DOHH2 (cell line): ENCODE measurements at regions not wholly inside any gene's neighbourhood (a gene's known extent, or its start where the extent isn't known, plus 50 kb on each side); places are given as distances from the start of the nearest gene placed in this dataset.

Experiments
- H3F3A ChIP-seq: fragments of 200-600 bp; sonication (generic), shearing (Covaris generic); 2 replicates; pipeline ENCODE4 v1.6.0; 2016; ENCODE audit warnings: antibody characterized with exemption, mild to moderate bottlenecking; ENCODE audit not compliant: control insufficient read depth, insufficient read depth
- H3K27ac ChIP-seq: fragments of 200-600 bp; sonication (generic); 2 replicates; pipeline ENCODE4 v1.5.1; 2014; ENCODE audit warnings: low read depth, mild to moderate bottlenecking, low read length, moderate library complexity
- H3K27me3 ChIP-seq: fragments of 200-600 bp; sonication (generic); 2 replicates; pipeline ENCODE4 v1.6.1; 2014; ENCODE audit warnings: mild to moderate bottlenecking, low read length, mixed read lengths; ENCODE audit not compliant: control insufficient read depth
- H3K36me3 ChIP-seq: fragments of 200-600 bp; sonication (generic); 2 replicates; pipeline ENCODE4 v1.6.1; 2014; ENCODE audit warnings: mild to moderate bottlenecking, low read length, moderate library complexity, mixed read lengths; ENCODE audit not compliant: control insufficient read depth
- H3K4me1 ChIP-seq: fragments of 200-600 bp; sonication (generic); 2 replicates; pipeline ENCODE4 v1.6.1; 2014; ENCODE audit warnings: mild to moderate bottlenecking, low read length, mixed read lengths; ENCODE audit not compliant: control insufficient read depth
- H3K4me2 ChIP-seq: fragments of 200-600 bp; sonication (generic); 2 replicates; pipeline ENCODE4 v1.6.0; 2014; ENCODE audit warnings: mild to moderate bottlenecking, low read length, moderate library complexity
- H3K4me3 ChIP-seq: fragments of 200-600 bp; sonication (generic); 2 replicates; pipeline ENCODE4 v1.5.1; 2014; ENCODE audit warnings: mild to moderate bottlenecking, low read length, mixed read lengths
- H3K79me2 ChIP-seq: fragments of 200-600 bp; sonication (generic); 2 replicates; pipeline ENCODE4 v1.6.1; 2014; ENCODE audit warnings: mild to moderate bottlenecking, low read length, mixed read lengths; ENCODE audit not compliant: control insufficient read depth
- H3K9me2 ChIP-seq: fragments of 200-600 bp; sonication (generic); replicated peaks from 2 replicates; pipeline ENCODE4 v1.6.1; 2014; ENCODE audit warnings: mild to moderate bottlenecking, low read length, mixed read lengths; ENCODE audit not compliant: control insufficient read depth
- H3K9me3 ChIP-seq: fragments of 200-600 bp; sonication (generic); 2 replicates; pipeline ENCODE4 v1.6.1; 2014; ENCODE audit warnings: antibody characterized with exemption, low read length, mixed read lengths; ENCODE audit not compliant: control insufficient read depth, insufficient read depth
- H4K20me1 ChIP-seq: fragments of 200-600 bp; sonication (generic); 2 replicates; pipeline ENCODE4 v1.6.0; 2014; ENCODE audit warnings: low read depth, mild to moderate bottlenecking, antibody characterized with exemption, low read length, moderate library complexity; ENCODE audit not compliant: control insufficient read depth, insufficient read depth
- CTCF ChIP-seq: fragments of 200-600 bp; sonication (generic); IDR thresholded peaks from one replicate; pipeline ENCODE4 v1.5.1; 2014; ENCODE audit warnings: antibody characterized with exemption, mild to moderate bottlenecking, low read depth, low read length; ENCODE audit not compliant: poor library complexity, severe bottlenecking
- EZH2phosphoT487 ChIP-seq: fragments of 200-600 bp; sonication (generic); IDR thresholded peaks from 2 replicates; pipeline ENCODE4 v1.6.1; 2017; ENCODE audit warnings: borderline replicate concordance, mild to moderate bottlenecking, antibody characterized with exemption, low read length, moderate library complexity, mixed read lengths

DNA sequence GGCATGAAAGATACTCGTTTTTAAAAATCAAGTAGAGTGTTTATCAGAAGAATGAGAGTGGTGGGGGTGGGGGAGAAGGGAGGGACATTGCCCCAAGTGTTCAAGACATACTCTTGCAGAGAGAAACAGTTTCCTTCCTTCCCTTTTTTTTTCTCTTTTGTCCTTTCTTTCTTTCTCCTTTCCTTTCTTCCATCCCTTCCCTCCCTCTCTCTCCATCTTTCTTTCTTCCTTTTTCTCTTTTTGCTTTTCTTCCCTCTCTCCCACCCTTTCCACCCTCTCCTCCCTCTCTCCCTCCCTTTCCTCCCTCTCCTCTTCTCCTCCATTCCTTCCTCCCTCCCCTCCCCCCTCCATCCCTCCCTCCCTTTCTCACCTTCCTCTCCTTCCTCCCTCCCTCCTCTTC lies 478.3 kb upstream of the EDIL3 start:
- Histone ChIP-seq H3F3A (no peaks in the 10 kb centered on the region), H4K20me1 (no peaks in the 10 kb centered on the region), H3K27me3 (no peaks in the 10 kb centered on the region), H3K79me2 (no peaks in the 10 kb centered on the region), H3K9me3 (no peaks in the 10 kb centered on the region), H3K36me3 (no peaks in the 10 kb centered on the region), H3K9me2 (no peaks in the 10 kb centered on the region), H3K4me3 (no peak overlapping the region), H3K4me2 (no peak overlapping the region), H3K27ac (no peak overlapping the region), H3K4me1 (no peaks in the 10 kb centered on the region)
- TF ChIP-seq EZH2phosphoT487 = no peak
- no peak for TF ChIP-seq CTCF

GRCh38 chr5:84862132-84862531 lies 477.5 kb upstream of the EDIL3 start:
- TF ChIP-seq CTCF (no peak), EZH2phosphoT487 (no peak)
- H3K4me2 ChIP-seq = no peak overlapping the region
- no peak overlapping the region for H3K4me3 ChIP-seq
- no peaks in the 10 kb centered on the region for H4K20me1 ChIP-seq
- no peaks in the 10 kb centered on the region for H3K4me1 ChIP-seq
- no peaks in the 10 kb centered on the region for H3K79me2 ChIP-seq
- no peak overlapping the region for H3K27ac ChIP-seq
- H3K9me2 ChIP-seq = no peaks in the 10 kb centered on the region
- no peaks in the 10 kb centered on the region for H3K36me3 ChIP-seq
- no peaks in the 10 kb centered on the region for H3F3A ChIP-seq
- H3K27me3 ChIP-seq = no peaks in the 10 kb centered on the region
- no peaks in the 10 kb centered on the region for H3K9me3 ChIP-seq

DNA sequence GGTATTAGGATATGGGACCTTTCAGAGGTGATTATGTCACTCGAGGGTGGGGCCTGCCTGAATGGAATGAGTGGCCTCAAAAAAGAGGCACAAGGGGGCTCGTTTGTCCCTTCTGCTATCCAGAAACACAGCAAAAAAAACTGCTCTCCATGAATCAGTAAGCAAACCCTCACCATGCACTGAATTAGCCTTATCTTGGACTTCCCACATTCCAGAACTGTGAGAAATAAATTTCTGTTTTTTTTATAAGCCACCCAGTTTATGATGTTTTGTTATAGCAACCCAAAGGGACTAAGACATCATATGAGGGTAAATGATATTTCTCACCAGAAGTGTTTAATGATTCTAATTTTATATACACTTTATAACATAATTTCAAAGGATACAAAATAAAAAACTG lies 476.6 kb upstream of the EDIL3 start:
- Histone ChIP-seq H3K9me2 (no peaks in the 10 kb centered on the region), H4K20me1 (no peaks in the 10 kb centered on the region)
- TF ChIP-seq EZH2phosphoT487 (no peak), CTCF (no peak)

GRCh38 chr5:84859056-84859455 lies 474.4 kb upstream of the EDIL3 start:
- Histone ChIP-seq H3K27ac (no peak overlapping the region), H4K20me1 (no peaks in the 10 kb centered on the region), H3F3A (no peaks in the 10 kb centered on the region), H3K79me2 (no peaks in the 10 kb centered on the region), H3K36me3 (no peaks in the 10 kb centered on the region), H3K27me3 (no peaks in the 10 kb centered on the region), H3K9me2 (no peaks in the 10 kb centered on the region), H3K4me3 (no peak overlapping the region), H3K4me2 (no peak overlapping the region), H3K4me1 (no peaks in the 10 kb centered on the region), H3K9me3 (no peaks in the 10 kb centered on the region)
- no peak for TF ChIP-seq EZH2phosphoT487
- TF ChIP-seq CTCF = no peak

More for the DNA sequence above, 476.6 kb upstream of the EDIL3 start:
- no peaks in the 10 kb centered on the region for H3F3A ChIP-seq
- H3K4me2 ChIP-seq = no peak overlapping the region
- no peaks in the 10 kb centered on the region for H3K36me3 ChIP-seq
- H3K4me1 ChIP-seq = no peaks in the 10 kb centered on the region
- no peaks in the 10 kb centered on the region for H3K79me2 ChIP-seq
- no peak overlapping the region for H3K27ac ChIP-seq
- no peak overlapping the region for H3K4me3 ChIP-seq
- H3K27me3 ChIP-seq = no peaks in the 10 kb centered on the region
- H3K9me3 ChIP-seq = no peaks in the 10 kb centered on the region
